ENCODE measurements at regions not wholly inside any gene's neighbourhood (a gene's known extent, or its start where the extent isn't known, plus 50 kb on each side); places are given as distances from the start of the nearest gene placed in this dataset.
"Not testable (repeated sequence)": the region's sequence is repeated elsewhere in the genome, so short reads cannot be mapped to it uniquely, and the experiment has no call there.

DNA sequence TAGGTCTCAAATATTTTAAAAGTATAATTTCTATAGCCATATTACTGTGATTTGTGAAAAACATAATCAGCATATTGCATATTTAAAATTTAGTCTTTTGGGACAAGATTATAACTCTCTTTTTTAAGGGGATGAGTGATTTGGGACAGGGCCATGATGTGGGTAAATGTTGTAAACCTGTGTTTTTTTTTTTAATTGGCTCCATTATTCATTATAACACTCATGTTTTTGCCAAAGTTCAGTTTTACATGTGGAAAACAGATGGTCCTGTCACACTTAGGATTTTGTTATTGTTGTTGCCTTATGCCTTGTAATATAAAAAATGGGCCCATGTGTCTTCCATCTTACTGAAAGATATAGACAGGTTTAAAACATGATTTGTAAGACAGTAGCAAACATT is 1413.5 kb upstream of the RAG2 start:
- DNase-seq (ENCODE audit: low read depth, low spot score) = no peak

GRCh38 chr11:38009932-38010331 is 1411.9 kb upstream of the RAG2 start:
- DNase-seq (ENCODE audit: low read depth, low spot score) = no peak

GRCh38 chr11:38006466-38006865 is 1408.4 kb upstream of the RAG2 start:
- no peak for DNase-seq (ENCODE audit: low read depth, low spot score)

DNA sequence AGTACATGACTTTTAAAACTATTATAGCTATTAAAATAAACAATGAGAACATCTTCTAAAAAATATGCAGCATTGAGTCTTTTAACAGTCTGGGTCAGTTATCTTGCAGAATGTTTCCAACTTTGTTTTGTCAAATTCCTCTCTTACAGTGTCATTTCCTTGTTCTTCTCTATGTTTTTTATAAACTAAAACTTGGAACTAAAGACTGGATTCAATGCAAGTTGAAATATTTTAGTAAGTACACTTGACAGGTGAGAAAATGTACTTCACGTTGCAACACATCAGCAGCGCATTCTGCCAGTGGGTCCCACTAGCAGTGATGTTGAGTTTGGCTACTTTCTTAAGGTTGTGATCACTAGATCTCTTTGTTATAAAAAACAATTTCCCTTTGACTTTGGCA is 1407.6 kb upstream of the RAG2 start:
- no peak for DNase-seq (ENCODE audit: low read depth, low spot score)

GRCh38 chr11:37999171-37999570 is 1401.1 kb upstream of the RAG2 start:
- no peak for DNase-seq (ENCODE audit: low read depth, low spot score)

DNA sequence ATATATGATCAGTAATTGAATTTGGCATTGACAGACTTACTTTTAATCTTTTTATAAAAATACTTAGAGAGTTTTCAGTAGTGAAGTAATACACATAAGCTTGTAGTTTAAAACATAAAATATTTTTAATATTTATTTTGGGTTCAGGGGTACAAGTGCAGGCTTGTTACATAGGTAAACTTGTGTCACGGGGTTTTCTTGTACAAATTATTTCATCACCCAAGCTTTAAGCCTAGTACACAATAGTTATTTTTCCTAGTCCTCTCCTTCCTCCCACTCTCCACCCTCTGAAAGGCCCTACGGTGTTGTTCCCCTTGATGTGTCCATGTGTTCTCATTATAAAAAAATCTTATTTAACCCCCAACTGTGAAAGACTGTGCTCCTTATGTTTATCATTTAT is 1397.8 kb upstream of the RAG2 start:
- DNase-seq (ENCODE audit: low read depth, low spot score) = no peak

GRCh38 chr11:37988031-37988430 is 1390.0 kb upstream of the RAG2 start:
- DNase-seq (ENCODE audit: low read depth, low spot score) = no peak

DNA sequence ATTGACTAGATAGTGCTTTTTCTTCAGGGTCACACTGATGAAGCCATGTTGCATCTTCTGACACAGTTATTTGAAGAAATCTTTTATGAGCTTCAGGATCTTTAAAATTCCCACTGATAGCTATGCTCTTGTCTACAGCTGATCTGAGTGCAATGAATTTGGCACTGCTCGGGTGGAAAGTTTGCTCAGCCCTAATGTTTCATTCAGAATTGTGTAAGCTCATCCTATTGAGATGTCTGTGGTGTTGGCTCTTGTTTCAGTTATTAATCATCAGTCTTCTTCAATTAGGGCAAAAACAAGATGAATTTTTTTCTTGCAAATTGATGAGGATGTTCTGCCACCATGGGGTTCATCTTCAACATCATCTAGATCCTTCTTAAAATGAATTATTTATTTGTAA is 1387.0 kb upstream of the RAG2 start:
- no peak for DNase-seq (ENCODE audit: low read depth, low spot score)

- no peak for DNase-seq (ENCODE audit: low read depth, low spot score)
Observed at GRCh38 chr11:37978647-37979046, 1380.6 kb upstream of the RAG2 start.

DNA sequence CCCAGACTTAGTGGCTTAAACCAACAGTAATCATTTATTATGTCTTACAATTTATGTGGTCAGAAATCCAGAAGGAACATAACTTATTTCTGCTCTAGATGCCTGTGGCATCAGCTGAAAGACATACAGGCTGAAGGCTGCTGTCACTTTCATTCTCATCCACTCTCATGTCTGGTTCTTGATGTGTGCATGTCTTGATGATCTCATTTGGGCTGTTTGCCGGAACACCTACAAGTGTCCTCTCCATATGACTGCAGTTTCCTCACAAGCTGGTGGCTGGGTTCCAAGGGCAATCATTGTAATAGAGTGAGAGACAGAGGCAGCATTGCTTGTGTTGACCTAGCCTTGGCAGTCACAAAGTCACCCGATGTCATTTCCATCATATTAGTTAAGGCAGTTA is 1375.9 kb upstream of the RAG2 start:
- DNase-seq (ENCODE audit: low read depth, low spot score) = no peak

GRCh38 chr11:37972691-37973090 is 1374.7 kb upstream of the RAG2 start:
- no peak for DNase-seq (ENCODE audit: low read depth, low spot score)

DNA sequence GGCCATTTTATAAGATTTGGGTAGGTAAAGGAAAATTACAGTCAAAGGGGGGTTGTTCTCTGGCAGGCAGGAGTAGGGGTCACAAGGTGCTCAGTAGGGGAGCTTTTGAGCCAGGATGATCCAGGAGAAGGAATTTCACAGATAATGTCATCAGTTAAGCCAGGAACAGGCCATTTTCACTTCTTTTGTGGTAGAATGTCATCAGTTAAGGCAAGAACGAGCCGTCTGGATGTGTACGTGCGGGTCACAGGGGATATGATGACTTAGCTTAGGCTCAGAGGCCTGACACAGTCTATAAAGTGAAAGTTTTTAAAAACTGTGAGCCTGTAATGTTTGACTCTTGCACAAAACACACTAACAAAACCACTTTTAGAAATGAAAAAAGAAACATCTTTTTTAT is 1371.3 kb upstream of the RAG2 start:
- DNase-seq (ENCODE audit: low read depth, low spot score) = not testable (repeated sequence)

DNA sequence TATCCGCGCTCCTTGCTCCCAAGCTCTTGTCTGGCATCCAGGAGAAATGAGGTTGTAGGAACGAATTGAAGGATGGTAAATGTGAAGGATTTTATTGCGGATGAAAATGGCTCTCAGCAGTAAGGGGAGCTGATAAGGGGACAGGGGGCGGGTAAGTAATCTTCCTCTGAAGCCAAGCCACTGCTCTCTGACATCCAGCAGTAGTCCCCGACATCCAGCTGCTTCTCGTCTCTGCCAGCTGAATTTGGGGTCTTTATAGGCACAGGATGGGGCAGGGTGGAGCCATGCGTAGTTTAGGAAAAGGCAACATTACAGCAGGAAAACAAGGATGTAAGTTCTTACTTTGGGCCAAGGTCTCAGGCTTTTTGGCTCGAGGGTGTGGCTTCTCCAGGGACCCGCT is 1370.1 kb upstream of the RAG2 start:
- DNase-seq (ENCODE audit: low read depth, low spot score) = no peak

DNA sequence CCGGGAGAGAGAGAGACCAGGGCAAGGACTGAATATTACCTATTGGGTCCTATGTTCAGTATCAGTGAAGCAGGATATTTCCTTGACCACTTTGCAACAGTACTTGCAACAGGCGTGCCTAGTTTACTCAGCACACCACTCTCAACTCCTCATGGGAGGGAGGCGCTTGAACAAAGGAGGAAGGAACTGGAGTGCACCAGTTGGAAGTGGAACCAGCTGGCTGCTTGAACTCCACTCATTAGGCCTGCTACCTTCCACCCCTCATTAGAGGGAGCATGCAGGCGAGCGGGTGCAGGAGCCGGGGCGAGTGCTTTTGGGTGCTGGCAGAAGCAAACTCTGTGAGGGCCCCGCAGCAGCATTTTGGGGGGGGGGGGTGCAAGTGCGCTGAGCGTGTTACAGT is 1369.6 kb upstream of the RAG2 start:
- DNase-seq (ENCODE audit: low read depth, low spot score) = no peak

DNA sequence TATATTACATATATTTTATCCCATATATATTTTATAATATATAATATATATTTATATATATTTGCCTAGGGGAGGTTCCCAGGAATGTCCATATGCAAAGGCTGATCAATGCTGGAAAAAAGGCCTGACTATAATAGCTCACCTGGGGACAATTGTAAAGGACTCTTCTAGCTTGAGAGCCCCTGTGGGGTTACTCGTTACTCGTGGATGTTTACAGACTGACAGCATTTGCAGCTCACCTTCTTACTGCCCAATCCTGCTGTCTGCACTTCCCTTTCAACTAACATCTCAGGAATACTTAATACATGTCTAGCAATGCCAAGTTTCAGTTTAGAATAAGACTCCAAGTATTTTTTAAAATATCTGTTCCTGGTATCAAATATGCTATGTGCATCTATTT is 1365.4 kb upstream of the RAG2 start:
- DNase-seq (ENCODE audit: low read depth, low spot score) = peak; percentile 50

- no peak for DNase-seq (ENCODE audit: low read depth, low spot score)
Observed at GRCh38 chr11:37957717-37958116, 1359.7 kb upstream of the RAG2 start.

DNA sequence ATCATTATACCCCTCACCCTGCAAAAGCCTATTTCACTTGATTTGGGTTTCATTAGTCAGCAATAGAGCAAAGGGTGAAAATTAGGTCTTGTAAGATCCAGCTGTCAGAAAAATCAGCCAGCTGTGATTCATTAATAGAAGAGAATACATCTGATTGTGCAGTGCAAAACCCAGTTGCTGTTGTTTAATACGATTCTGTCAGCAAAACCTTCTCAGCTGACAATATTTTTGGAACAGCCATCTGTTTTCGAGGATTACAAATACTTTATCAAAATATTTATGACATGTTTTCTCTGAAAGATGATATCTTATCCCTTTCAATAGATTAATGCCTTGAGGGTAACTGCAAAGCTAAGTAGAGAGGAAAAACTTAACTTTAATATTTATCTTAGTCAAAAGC is 1354.0 kb upstream of the RAG2 start:
- no peak for DNase-seq (ENCODE audit: low read depth, low spot score)

DNA sequence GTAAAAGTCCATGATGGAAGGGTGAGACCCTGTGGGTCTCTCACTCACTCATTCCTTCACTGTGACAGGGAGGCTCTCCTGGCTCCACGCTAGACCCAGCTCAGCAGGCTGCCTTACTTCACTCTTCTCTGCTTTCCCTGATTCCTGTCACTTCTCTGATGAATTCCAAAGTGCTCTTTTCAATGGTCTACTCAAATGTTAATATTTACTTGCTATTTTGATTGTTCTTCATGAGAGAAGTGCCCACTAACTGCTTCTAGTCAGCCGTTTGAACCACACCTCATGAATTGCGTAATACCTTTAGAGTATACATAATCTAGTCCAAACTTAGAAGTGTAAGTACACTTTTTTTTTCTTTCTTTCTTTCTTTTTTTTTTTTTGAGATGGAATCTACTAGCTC is 1350.2 kb upstream of the RAG2 start:
- no peak for DNase-seq (ENCODE audit: low read depth, low spot score)

DNA sequence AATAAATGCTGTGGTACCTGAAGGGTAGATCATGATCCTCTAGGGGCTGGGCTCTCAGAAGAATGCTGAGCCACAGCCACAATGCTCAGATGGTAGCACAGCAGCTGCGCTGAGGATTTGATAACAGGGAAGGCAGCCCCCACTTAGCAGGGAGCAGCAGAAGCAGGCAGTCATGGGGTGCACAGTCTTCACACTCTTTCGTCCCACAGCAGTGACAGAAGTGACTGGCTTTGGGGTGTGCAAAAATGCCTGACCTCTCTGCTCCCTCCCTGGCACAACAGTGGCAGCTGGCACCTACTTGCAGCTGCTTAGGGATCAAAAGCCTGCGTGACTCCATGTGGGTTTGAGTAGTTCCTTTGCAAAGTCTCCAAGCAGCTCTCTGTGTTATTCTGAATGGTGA is 1349.8 kb upstream of the RAG2 start:
- DNase-seq (ENCODE audit: low read depth, low spot score) = no peak

DNA sequence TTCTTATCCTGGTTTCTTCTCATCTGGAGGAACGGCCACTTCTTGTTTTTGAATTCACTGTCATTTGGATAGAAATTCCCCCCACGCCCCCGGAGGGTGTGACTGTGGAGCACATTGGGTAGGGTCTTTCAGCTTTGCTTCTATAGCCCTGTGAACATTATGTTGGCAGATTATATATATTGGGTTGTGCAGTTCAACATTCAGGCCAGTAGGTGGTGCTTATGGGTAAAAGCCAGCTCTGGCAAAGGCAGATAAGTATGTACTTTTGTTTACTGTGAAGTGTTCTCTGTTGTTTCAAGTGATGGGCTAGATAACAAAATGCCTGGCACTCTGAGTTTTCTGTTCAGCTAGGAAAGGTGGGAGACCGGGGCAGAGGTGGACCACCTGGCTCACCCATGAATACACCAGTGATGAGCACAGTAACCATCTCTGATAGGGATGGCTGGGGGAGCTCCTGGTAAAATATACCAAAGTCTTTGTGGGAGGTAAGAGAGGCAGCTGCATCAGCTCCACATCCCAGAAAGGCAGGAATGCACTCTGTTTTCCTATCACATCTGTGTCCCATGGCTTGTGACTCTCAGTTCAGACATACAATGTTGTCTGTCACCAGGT is 1348.2 kb upstream of the RAG2 start:
- peak; percentile 23 for DNase-seq (ENCODE audit: low read depth, low spot score)

- DNase-seq (ENCODE audit: low read depth, low spot score) = no peak
Observed at GRCh38 chr11:37942081-37942480, 1344.0 kb upstream of the RAG2 start.

- no peak for DNase-seq (ENCODE audit: low read depth, low spot score)
Observed at GRCh38 chr11:37929100-37929653, 1331.1 kb upstream of the RAG2 start.

GRCh38 chr11:37926772-37927171 is 1328.7 kb upstream of the RAG2 start:
- DNase-seq (ENCODE audit: low read depth, low spot score) = no peak

DNA sequence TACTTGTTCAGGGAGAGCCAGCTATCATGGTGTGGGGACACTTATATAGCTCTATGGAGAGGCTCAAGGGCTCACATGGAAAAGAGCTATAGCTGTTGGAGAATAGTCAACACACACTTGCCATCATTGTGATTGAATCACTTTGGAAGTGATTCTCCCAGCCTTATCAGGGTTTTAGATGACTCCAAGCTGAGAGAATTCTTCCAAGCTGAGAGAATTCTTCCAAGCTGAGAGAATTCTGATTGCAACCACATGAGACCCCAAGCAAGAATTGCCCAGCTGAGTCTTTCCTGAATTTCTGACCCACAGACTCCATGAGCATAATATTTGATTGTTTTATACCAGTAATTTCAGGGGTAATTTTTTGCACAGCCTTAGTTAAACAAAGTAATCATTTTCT is 1318.3 kb upstream of the RAG2 start:
- DNase-seq (ENCODE audit: low read depth, low spot score) = no peak

Measured in iPS DF 19.7 (cell line).